H1 (cell line): ENCODE measurements at regions not wholly inside any gene's neighbourhood (a gene's known extent, or its start where the extent isn't known, plus 50 kb on each side); places are given as distances from the start of the nearest gene placed in this dataset.

Source experiments
- CTCF ChIA-PET: fragments of 300-600 bp; sonication (Branson Sonifier 250); formaldehyde crosslinking; loops from one replicate; lab custom pipeline; 2021; ENCODE audit not compliant: partially characterized antibody; lab: Charles Lee
- POLR2A ChIA-PET: fragments of 300-600 bp; sonication (Branson Sonifier 250); formaldehyde crosslinking; loops from one replicate; lab custom pipeline; 2021; ENCODE audit warnings: inconsistent platforms; ENCODE audit not compliant: partially characterized antibody; lab: Charles Lee
- DNase-seq, 2 experiments: peaks; one replicate each; pipeline versions ENCODE4 v3.0.0 to v3.0.0-alpha.2; 2010 to 2022; ENCODE audit warnings: low spot score in 2 of 2, low read depth in 1 of 2, mixed read lengths in 1 of 2
- FAIRE-seq: peaks from 2 replicates; lab custom pipeline; 2011; peaks lifted over from hg19 to GRCh38; lab: Jason Lieb, UNC
- H2AFZ ChIP-seq: 2 replicates; pipeline ENCODE4 v1.8.1; 2012; ENCODE audit warnings: low read length, inconsistent platforms
- H2AK5ac ChIP-seq: 2 replicates; pipeline ENCODE4 v1.6.1; 2013; ENCODE audit warnings: low read depth, low read length
- H2BK120ac ChIP-seq: replicated peaks from 2 replicates; pipeline ENCODE3; 2013; ENCODE audit warnings: low read depth, low read length, inconsistent platforms
- H2BK12ac ChIP-seq: 2 replicates; pipeline ENCODE4 v1.6.1; 2013; ENCODE audit warnings: low read depth, low read length
- H2BK15ac ChIP-seq: 2 replicates; pipeline ENCODE4 v1.6.1; 2013; ENCODE audit warnings: low read length
- H2BK20ac ChIP-seq: 2 replicates; pipeline ENCODE4 v1.6.1; 2013; ENCODE audit warnings: low read length
- H2BK5ac ChIP-seq: 2 replicates; pipeline ENCODE4 v1.6.1; 2013; ENCODE audit warnings: low read depth, low read length
- H3K14ac ChIP-seq: 2 replicates; pipeline ENCODE4 v1.6.1; 2013; ENCODE audit warnings: inconsistent platforms; ENCODE audit not compliant: insufficient read length
- H3K18ac ChIP-seq: 2 replicates; pipeline ENCODE4 v1.6.1; 2013; ENCODE audit warnings: low read length; ENCODE audit errors: extremely low read depth
- H3K23ac ChIP-seq: 2 replicates; pipeline ENCODE4 v1.6.1; 2013; ENCODE audit warnings: inconsistent platforms; ENCODE audit not compliant: insufficient read length
- H3K23me2 ChIP-seq: 2 replicates; pipeline ENCODE4 v1.6.1; 2013; ENCODE audit warnings: low read depth, low read length
- H3K27ac ChIP-seq: 2 replicates; pipeline ENCODE4 v1.6.1; 2011; ENCODE audit warnings: low read depth, low read length, inconsistent platforms
- H3K27me3 ChIP-seq, 4 experiments: replicated peaks in 1 of 4; 1 replicate in 1 of 4; 2 replicates in 3 of 4; pipeline versions ENCODE4 v1.6.1 to v1.8.1; 2011 to 2013; ENCODE audit warnings: low read length in 3 of 4, mild to moderate bottlenecking in 3 of 4, inconsistent platforms in 2 of 4, mixed read lengths in 2 of 4, moderate library complexity in 1 of 4; ENCODE audit not compliant: control insufficient read depth in 3 of 4, insufficient read depth in 3 of 4; ENCODE audit errors: extremely low read depth in 1 of 4
- H3K36me3 ChIP-seq, 4 experiments: 2 replicates each; pipeline versions ENCODE4 v1.6.1 to v1.8.1; 2011 to 2013; ENCODE audit warnings: mild to moderate bottlenecking in 4 of 4, low read length in 3 of 4, moderate library complexity in 2 of 4, control low read depth in 1 of 4, inconsistent platforms in 1 of 4; ENCODE audit not compliant: insufficient read depth in 4 of 4, control insufficient read depth in 2 of 4
- H3K4ac ChIP-seq: replicated peaks from 2 replicates; pipeline ENCODE3; 2013; ENCODE audit warnings: low read length, low read depth, mixed read lengths, inconsistent platforms; ENCODE audit not compliant: insufficient read length
- H3K4me1 ChIP-seq, 4 experiments: replicated peaks in 1 of 4; 1 replicate in 1 of 4; 2 replicates in 3 of 4; pipeline versions ENCODE4 v1.6.1 to v1.8.1; 2011 to 2013; ENCODE audit warnings: low read length in 3 of 4, inconsistent platforms in 2 of 4, mixed read lengths in 1 of 4; ENCODE audit not compliant: insufficient read depth in 4 of 4, control insufficient read depth in 3 of 4
- H3K4me2 ChIP-seq, 2 experiments: 2 replicates each; pipeline versions ENCODE4 v1.6.1 to v1.8.1; 2011 to 2013; ENCODE audit warnings: low read depth in 2 of 2, low read length in 2 of 2, control low read depth in 1 of 2, inconsistent platforms in 1 of 2, mild to moderate bottlenecking in 1 of 2; ENCODE audit not compliant: insufficient read depth in 1 of 2
- H3K4me3 ChIP-seq, 4 experiments: fragments of 200-600, 300-600 bp in 1 of 4; sonication (generic), shearing (Covaris generic), sonication (Bioruptor Twin) in 1 of 4; 2 replicates each; pipeline versions ENCODE4 v1.5.1 to v1.8.1; 2011 to 2016; ENCODE audit warnings: low read length in 4 of 4, low read depth in 3 of 4, control low read depth in 2 of 4, inconsistent platforms in 2 of 4, mild to moderate bottlenecking in 2 of 4, mixed read lengths in 1 of 4, moderate library complexity in 1 of 4; ENCODE audit not compliant: insufficient read depth in 2 of 4; ENCODE audit errors: extremely low read depth in 1 of 4
- H3K56ac ChIP-seq: replicated peaks from 2 replicates; pipeline ENCODE3; 2013; ENCODE audit warnings: low read depth, mild to moderate bottlenecking, mixed read lengths, low read length, inconsistent platforms; ENCODE audit not compliant: insufficient read length
- H3K79me1 ChIP-seq: 2 replicates; pipeline ENCODE4 v1.6.1; 2013; ENCODE audit warnings: low read depth, low read length, control low read depth
- H3K79me2 ChIP-seq, 2 experiments: 2 replicates each; pipeline versions ENCODE4 v1.6.1 to v1.8.1; 2012 to 2013; ENCODE audit warnings: low read length in 2 of 2, mild to moderate bottlenecking in 2 of 2, inconsistent platforms in 1 of 2; ENCODE audit not compliant: insufficient read depth in 2 of 2, control insufficient read depth in 1 of 2
- H3K9ac ChIP-seq, 4 experiments: replicated peaks in 1 of 4; 1 replicate in 1 of 4; 2 replicates in 3 of 4; pipeline versions ENCODE4 v1.6.1 to v1.8.1; 2011 to 2013; ENCODE audit warnings: low read depth in 3 of 4, low read length in 3 of 4, control low read depth in 2 of 4, mild to moderate bottlenecking in 2 of 4, moderate library complexity in 2 of 4, inconsistent platforms in 1 of 4; ENCODE audit errors: extremely low read depth in 1 of 4
- H3K9me3 ChIP-seq, 2 experiments: 2 replicates each; pipeline versions ENCODE4 v1.6.1 to v1.8.1; 2012 to 2013; ENCODE audit warnings: mild to moderate bottlenecking in 2 of 2, moderate library complexity in 2 of 2, control low read depth in 1 of 2, inconsistent platforms in 1 of 2, low read depth in 1 of 2, low read length in 1 of 2, mixed read lengths in 1 of 2; ENCODE audit not compliant: insufficient read depth in 2 of 2
- H4K20me1 ChIP-seq, 2 experiments: replicated peaks in 1 of 2; 2 replicates each; pipeline versions ENCODE3 to v1.8.1; 2011 to 2013; ENCODE audit warnings: inconsistent platforms in 2 of 2, low read length in 2 of 2, mild to moderate bottlenecking in 1 of 2; ENCODE audit not compliant: insufficient read depth in 2 of 2, control insufficient read depth in 1 of 2
- H4K5ac ChIP-seq: 2 replicates; pipeline ENCODE4 v1.6.1; 2013; ENCODE audit warnings: low read length, low read depth, mixed read lengths, inconsistent platforms; ENCODE audit not compliant: insufficient read length
- H4K8ac ChIP-seq: 2 replicates; pipeline ENCODE4 v1.8.0; 2013; ENCODE audit warnings: mild to moderate bottlenecking, moderate library complexity, low read length, inconsistent platforms; ENCODE audit not compliant: insufficient read depth; ENCODE audit errors: extremely low read depth
- H4K91ac ChIP-seq: replicated peaks from 2 replicates; pipeline ENCODE3; 2013; ENCODE audit warnings: low read length, mixed read lengths, inconsistent platforms; ENCODE audit not compliant: insufficient read length
- ATF3 ChIP-seq: IDR thresholded peaks from 2 replicates; pipeline ENCODE4 v1.6.1; 2011; ENCODE audit warnings: low read depth, mild to moderate bottlenecking, low read length; ENCODE audit not compliant: insufficient read depth
- CBX8 ChIP-seq: fragments of 300-800, 300-1000 bp; sonication (generic); IDR thresholded peaks from 2 replicates; pipeline ENCODE4 v1.7.1; 2016; ENCODE audit warnings: low read depth, low read length, borderline replicate concordance
- CREB1 ChIP-seq: IDR thresholded peaks from 2 replicates; pipeline ENCODE4 v1.6.1; 2012; ENCODE audit warnings: inconsistent platforms
- HDAC6 ChIP-seq: IDR thresholded peaks from one replicate; pipeline ENCODE4 v1.7.1; 2012; ENCODE audit warnings: low read depth, mild to moderate bottlenecking, inconsistent platforms, low read length, moderate library complexity
- JUN ChIP-seq: IDR thresholded peaks from 2 replicates; pipeline ENCODE4 v1.6.1; 2011; ENCODE audit warnings: low read depth, mild to moderate bottlenecking, improper control_type of control experiment, low read length
- POU5F1 ChIP-seq: IDR thresholded peaks from 2 replicates; pipeline ENCODE4 v1.6.1; 2011; ENCODE audit warnings: low read depth, mild to moderate bottlenecking, low read length, moderate library complexity
- RFX5 ChIP-seq: IDR thresholded peaks from 2 replicates; pipeline ENCODE4 v1.6.1; 2011; ENCODE audit warnings: low read depth, low read length, improper control_type of control experiment, borderline replicate concordance
- SAP30 ChIP-seq: fragments of 300-600 bp; sonication (generic); IDR thresholded peaks from 2 replicates; pipeline ENCODE4 v1.7.1; 2012; ENCODE audit warnings: low read length, moderate library complexity, mild to moderate bottlenecking, inconsistent platforms; ENCODE audit not compliant: insufficient read depth, insufficient replicate concordance
- SUZ12 ChIP-seq: fragments of 200-600 bp; sonication (generic); IDR thresholded peaks from 2 replicates; pipeline ENCODE4 v1.6.1; 2012; ENCODE audit warnings: mild to moderate bottlenecking, inconsistent platforms, low read length, moderate library complexity, mixed read lengths
- WGBS, 2 experiments: shearing (Covaris generic) in 1 of 2; methylation state at CpG; one replicate each; pipeline versions ENCODE4 v1.1.6 to v1.1.7; 2013 to 2015; ENCODE audit warnings: low lambda C conversion rate in 2 of 2, mixed read lengths in 2 of 2, inconsistent platforms in 1 of 2, low coverage in 1 of 2, missing lambda C conversion rate in 1 of 2; ENCODE audit not compliant: insufficient replicate concordance in 2 of 2, insufficient coverage in 1 of 2, insufficient read length in 1 of 2; ENCODE audit errors: extremely low coverage in 1 of 2, missing lambda C conversion rate in 1 of 2; 5-methylcytosine and 5-hydroxymethylcytosine counted together

- no peak overlapping the region for H2BK15ac ChIP-seq
- WGBS, 2 experiments: 91% methylated on average over 2 of the region's 2 CpGs; no CpG with 5 or more reads in 1 of the 2 experiments
- no peaks in the 10 kb centered on the region for H3K23me2 ChIP-seq
- H3K18ac ChIP-seq: no peak overlapping the region
- H3K79me1 ChIP-seq: no peaks in the 10 kb centered on the region
- DNase-seq: no peak
- no peak overlapping the region for H2AK5ac ChIP-seq
- H4K91ac ChIP-seq: no peak overlapping the region
- no peaks in the 10 kb centered on the region for H3K4me1 ChIP-seq
- no peak overlapping the region for H2BK5ac ChIP-seq
- no peaks in the 10 kb centered on the region; a peak in 1 of 7 replicates for H3K27me3 ChIP-seq
- POLR2A ChIA-PET: no interaction called here
- no peaks in the 10 kb centered on the region for H4K20me1 ChIP-seq
- TF ChIP-seq RFX5 (no peak), POU5F1 (no peak), CREB1 (no peak), CBX8 (no peak), HDAC6 (no peak), JUN (no peak), SUZ12 (no peak), SAP30 (no peak), ATF3 (no peak)
- TF ChIP-seq, all 59 proteins: peak for 0
- Histone ChIP-seq H2AFZ (no peak overlapping the region), H3K4me3 (no peak overlapping the region), H3K9ac (no peak overlapping the region), H3K14ac (no peak overlapping the region), H2BK20ac (no peak overlapping the region), H2BK12ac (no peak overlapping the region), H3K9me3 (peaks cover 0 to 19% of the 10 kb centered on the region in 2 experiments; a peak in 2 of 4 replicates), H3K27ac (no peak overlapping the region), H3K4me2 (no peak overlapping the region), H4K8ac (no peak overlapping the region), H3K36me3 (no peaks in the 10 kb centered on the region), H3K56ac (no peak overlapping the region), H3K23ac (no peak overlapping the region), H3K79me2 (no peaks in the 10 kb centered on the region), H4K5ac (no peak overlapping the region), H3K4ac (no peak overlapping the region), H2BK120ac (no peak overlapping the region)
- CTCF ChIA-PET: no interaction called here
- no peak for FAIRE-seq
Measured at GRCh38 chr6:175680-176079, 116.6 kb upstream of the DUSP22 start.
